IMR-90 (cell line): ENCODE measurements at regions not wholly inside any gene's neighbourhood (a gene's known extent, or its start where the extent isn't known, plus 50 kb on each side); places are given as distances from the start of the nearest gene placed in this dataset.

Experiments
- ATAC-seq: fragments of 200-7000 bp; cut with Tn5 transposase; 2 replicates; pipeline ENCODE4 v1.9.1; 2020; ENCODE audit warnings: low read depth, mild to moderate bottlenecking, moderate library complexity
- BruUV-seq: library from RNA; stranded (reverse); fragments of 400-500 nt; replicated peaks from 2 replicates; lab custom pipeline; 2021; lab: Mats Ljungman, UMichigan
- CTCF ChIA-PET: fragments of 300-600 bp; formaldehyde crosslinking; extraction: SDS; loops from one replicate; lab custom pipeline; 2021; ENCODE audit warnings: antibody characterized with exemption; lab: Yijun Ruan, JAX
- POLR2A ChIA-PET: fragments of 300-600 bp; sonication (Branson Sonifier 250); formaldehyde crosslinking; loops from one replicate; lab custom pipeline; 2022; ENCODE audit warnings: antibody characterized with exemption; ENCODE audit not compliant: unreplicated experiment; lab: Charles Lee
- DNase-seq: peaks from one replicate; pipeline ENCODE4 v3.0.0; 2013
- H2AFZ ChIP-seq: replicated peaks from 2 replicates; pipeline ENCODE3; 2013; ENCODE audit warnings: low read length, mild to moderate bottlenecking; ENCODE audit not compliant: poor library complexity
- H2AK5ac ChIP-seq: 2 replicates; pipeline ENCODE4 v1.6.1; 2013; ENCODE audit warnings: low read depth, low read length, inconsistent platforms
- H2AK9ac ChIP-seq: replicated peaks from 2 replicates; pipeline ENCODE3; 2013; ENCODE audit warnings: mild to moderate bottlenecking, low read depth, low read length, moderate library complexity; ENCODE audit not compliant: poor library complexity
- H2BK120ac ChIP-seq: 2 replicates; pipeline ENCODE4 v1.6.1; 2013; ENCODE audit warnings: low read depth, low read length, inconsistent platforms
- H2BK15ac ChIP-seq: 3 replicates; pipeline ENCODE4 v1.6.1; 2013; ENCODE audit warnings: low read depth, low read length, inconsistent platforms
- H2BK20ac ChIP-seq: 2 replicates; pipeline ENCODE4 v1.6.1; 2013; ENCODE audit warnings: low read depth, mild to moderate bottlenecking, inconsistent platforms, low read length, moderate library complexity
- H2BK5ac ChIP-seq: 2 replicates; pipeline ENCODE4 v1.6.1; 2013; ENCODE audit warnings: mild to moderate bottlenecking, low read depth, low read length, inconsistent platforms; ENCODE audit not compliant: poor library complexity, severe bottlenecking
- H3K14ac ChIP-seq: replicated peaks from 2 replicates; pipeline ENCODE4 v1.6.1; 2013; ENCODE audit warnings: low read depth, low read length, inconsistent platforms
- H3K18ac ChIP-seq: 2 replicates; pipeline ENCODE4 v1.6.1; 2013; ENCODE audit warnings: low read depth, low read length, control low read depth
- H3K23ac ChIP-seq: 2 replicates; pipeline ENCODE4 v1.6.1; 2013; ENCODE audit warnings: low read depth, low read length, inconsistent platforms
- H3K27ac ChIP-seq: 2 replicates; pipeline ENCODE4 v1.5.1; 2013; ENCODE audit warnings: mild to moderate bottlenecking, control low read depth, low read length; ENCODE audit not compliant: insufficient read depth
- H3K27me3 ChIP-seq: 2 replicates; pipeline ENCODE4 v1.6.1; 2013; ENCODE audit warnings: low read length; ENCODE audit not compliant: control insufficient read depth, insufficient read depth
- H3K36me3 ChIP-seq: 2 replicates; pipeline ENCODE4 v1.6.1; 2013; ENCODE audit warnings: low read length, mixed read lengths; ENCODE audit not compliant: control insufficient read depth, insufficient read depth
- H3K4ac ChIP-seq: 2 replicates; pipeline ENCODE4 v1.6.1; 2013; ENCODE audit warnings: low read depth, low read length, inconsistent platforms
- H3K4me1 ChIP-seq: 2 replicates; pipeline ENCODE4 v1.6.1; 2013; ENCODE audit warnings: low read length, mixed read lengths; ENCODE audit not compliant: control insufficient read depth, insufficient read depth
- H3K4me2 ChIP-seq: 2 replicates; pipeline ENCODE4 v1.6.1; 2013; ENCODE audit warnings: low read depth, mild to moderate bottlenecking, control low read depth, low read length, moderate library complexity
- H3K4me3 ChIP-seq: 2 replicates; pipeline ENCODE4 v1.5.1; 2013; ENCODE audit warnings: low read depth, mild to moderate bottlenecking, control low read depth, low read length, moderate library complexity; ENCODE audit not compliant: insufficient read depth
- H3K56ac ChIP-seq: 2 replicates; pipeline ENCODE4 v1.6.1; 2013; ENCODE audit warnings: low read length, inconsistent platforms; ENCODE audit not compliant: insufficient read depth; ENCODE audit errors: extremely low read depth
- H3K79me1 ChIP-seq, 2 experiments: 2 replicates each; pipeline ENCODE4 v1.6.1; 2013; ENCODE audit warnings: low read length in 2 of 2, inconsistent platforms in 1 of 2, low read depth in 1 of 2
- H3K9ac ChIP-seq: 2 replicates; pipeline ENCODE4 v1.6.1; 2013; ENCODE audit warnings: low read depth, low read length, control low read depth
- H3K9me1 ChIP-seq: 2 replicates; pipeline ENCODE4 v1.6.1; 2013; ENCODE audit warnings: low read length, inconsistent platforms; ENCODE audit not compliant: insufficient read depth
- H3K9me3 ChIP-seq: 2 replicates; pipeline ENCODE4 v1.6.1; 2013; ENCODE audit warnings: low read length; ENCODE audit not compliant: control insufficient read depth, insufficient read depth
- H4K20me1 ChIP-seq: 2 replicates; pipeline ENCODE4 v1.6.1; 2013; ENCODE audit warnings: low read length, inconsistent platforms; ENCODE audit not compliant: insufficient read depth
- H4K5ac ChIP-seq: 2 replicates; pipeline ENCODE4 v1.6.1; 2013; ENCODE audit warnings: mild to moderate bottlenecking, low read depth, low read length, control low read depth
- H4K8ac ChIP-seq, 2 experiments: 2 replicates each; pipeline ENCODE4 v1.6.1; 2013; ENCODE audit warnings: low read depth in 2 of 2, low read length in 2 of 2, control low read depth in 1 of 2, inconsistent platforms in 1 of 2
- H4K91ac ChIP-seq: 2 replicates; pipeline ENCODE4 v1.6.1; 2013; ENCODE audit warnings: low read depth, low read length, inconsistent platforms; ENCODE audit not compliant: insufficient read depth
- BHLHE40 ChIP-seq: fragments of 150-350 bp; IDR thresholded peaks from 2 replicates; pipeline ENCODE4 v1.6.1; 2016; ENCODE audit warnings: mild to moderate bottlenecking, low read depth, low read length
- CEBPB ChIP-seq: IDR thresholded peaks from 2 replicates; pipeline ENCODE4 v1.6.1; 2012; ENCODE audit warnings: low read depth, low read length, improper control_type of control experiment
- CHD1 ChIP-seq: IDR thresholded peaks from 2 replicates; pipeline ENCODE4 v1.6.1; 2012; ENCODE audit warnings: low read depth, low read length, improper control_type of control experiment
- ELK1 ChIP-seq: fragments of 150-350 bp; IDR thresholded peaks from 2 replicates; pipeline ENCODE4 v1.6.1; 2016; ENCODE audit warnings: low read depth, mild to moderate bottlenecking, low read length, moderate library complexity, borderline replicate concordance
- FOS ChIP-seq: fragments of 150-350 bp; IDR thresholded peaks from 2 replicates; pipeline ENCODE4 v1.6.1; 2016; ENCODE audit warnings: low read depth, low read length
- MAFK ChIP-seq: IDR thresholded peaks from 2 replicates; pipeline ENCODE4 v1.6.1; 2012; ENCODE audit warnings: low read depth, low read length, improper control_type of control experiment
- MAZ ChIP-seq: IDR thresholded peaks from 2 replicates; pipeline ENCODE4 v1.6.1; 2012; ENCODE audit warnings: low read depth, mild to moderate bottlenecking, low read length, improper control_type of control experiment, moderate library complexity, borderline replicate concordance
- MXI1 ChIP-seq: IDR thresholded peaks from 2 replicates; pipeline ENCODE4 v1.6.1; 2012; ENCODE audit warnings: low read depth, mild to moderate bottlenecking, low read length, moderate library complexity, borderline replicate concordance
- NFE2L2 ChIP-seq: fragments of 150-350 bp; IDR thresholded peaks from 2 replicates; pipeline ENCODE4 v1.6.1; 2016; ENCODE audit warnings: low read depth, mild to moderate bottlenecking, low read length
- POLR2A ChIP-seq: IDR thresholded peaks from 2 replicates; pipeline ENCODE4 v1.6.1; 2012; ENCODE audit warnings: mild to moderate bottlenecking, low read depth, low read length
- RAD21 ChIP-seq: IDR thresholded peaks from 2 replicates; pipeline ENCODE4 v1.6.1; 2012; ENCODE audit warnings: low read length, improper control_type of control experiment
- RCOR1 ChIP-seq: IDR thresholded peaks from 2 replicates; pipeline ENCODE4 v1.6.1; 2012; ENCODE audit warnings: mild to moderate bottlenecking, low read length, improper control_type of control experiment; ENCODE audit not compliant: insufficient replicate concordance
- RFX5 ChIP-seq: IDR thresholded peaks from 2 replicates; pipeline ENCODE4 v1.8.0; 2012; ENCODE audit warnings: low read depth, mild to moderate bottlenecking, low read length, moderate library complexity
- SMC3 ChIP-seq: fragments of 150-350 bp; IDR thresholded peaks from 2 replicates; pipeline ENCODE4 v1.6.1; 2016; ENCODE audit warnings: low read depth, mild to moderate bottlenecking, antibody characterized with exemption, low read length, moderate library complexity
- WGBS, 2 experiments: methylation state at CpG; one replicate each; pipeline versions ENCODE4 v1.1.5 to v1.1.7; 2013; ENCODE audit warnings: missing lambda C conversion rate in 2 of 2; ENCODE audit not compliant: insufficient read length in 1 of 2; ENCODE audit errors: extremely low coverage in 2 of 2; 5-methylcytosine and 5-hydroxymethylcytosine counted together
- dilution Hi-C: fragments of 300-500 bp; cut with HindIII; formaldehyde crosslinking; loops from one replicate; pipeline ENCODE4 v1.14.3; 2018; ENCODE audit warnings: low sequenced_read_pairs; ENCODE audit not compliant: unreplicated experiment
- in situ Hi-C: fragments of 300-500 bp; cut with MboI; formaldehyde crosslinking; loops from 3 replicates; pipeline ENCODE4 v1.14.3; 2019; ENCODE audit warnings: low sequenced_read_pairs, inconsistent platforms, mixed read lengths
- intact Hi-C: fragments of 100-400 bp; cut with micrococcal nuclease; formaldehyde crosslinking; loops from 2 replicates; pipeline ENCODE4 v1.10.0; 2022
- TF ChIP-seq, protein P1 (sequence below): fragments of 150-350 bp; IDR thresholded peaks from 2 replicates; pipeline ENCODE4 v1.6.1; 2017; ENCODE audit warnings: mild to moderate bottlenecking, antibody characterized with exemption, low read length, low read depth
- TF ChIP-seq, protein P2 (sequence below): conservative IDR thresholded peaks from 2 replicates; pipeline ENCODE4 v1.5.1; 2012; ENCODE audit warnings: mild to moderate bottlenecking, low read depth, low read length, improper control_type of control experiment

DNA sequence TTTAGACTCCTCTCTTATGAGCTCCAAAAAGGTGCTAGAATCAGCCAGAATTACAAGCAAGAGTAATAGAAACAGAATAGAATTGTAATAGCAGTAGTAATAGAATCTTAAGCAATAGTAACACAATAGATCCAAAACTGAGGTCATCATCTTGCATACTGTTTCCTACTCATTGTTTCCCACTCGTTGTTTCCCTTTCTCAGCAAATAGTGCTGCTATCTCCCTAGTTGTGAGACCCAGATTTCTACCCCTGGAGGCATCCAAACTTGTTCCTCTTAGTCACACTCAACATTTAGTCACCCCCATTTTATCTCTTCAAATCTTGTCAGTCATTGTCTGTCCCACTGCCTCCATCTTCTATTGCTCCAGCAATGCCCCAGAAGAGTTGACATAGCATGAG, 356.9 kb upstream of the MARCKS start:
- ATAC-seq (no peak), DNase-seq (no peak)
- Histone ChIP-seq H3K27me3 (no peaks in the 10 kb centered on the region), H3K9me1 (no peaks in the 10 kb centered on the region; the same call in 1 of the 2 replicates), H3K14ac (no peak overlapping the region), H2BK120ac (no peak overlapping the region), H3K36me3 (no peaks in the 10 kb centered on the region), H2BK20ac (no peak overlapping the region), H3K79me1 (no peaks in the 10 kb centered on the region), H3K9me3 (no peaks in the 10 kb centered on the region), H3K18ac (no peak overlapping the region), H4K20me1 (no peaks in the 10 kb centered on the region), H2AK5ac (no peak overlapping the region), H3K56ac (no peak overlapping the region), H3K4me2 (no peak overlapping the region), H3K27ac (no peak overlapping the region), H3K23ac (no peak overlapping the region), H2BK15ac (no peak overlapping the region), H2BK5ac (no peak overlapping the region), H3K9ac (no peak overlapping the region), H3K4me1 (peaks cover 2% of the 10 kb centered on the region; the same call in 1 of the 2 replicates), H3K4ac (no peak overlapping the region), H4K91ac (no peak overlapping the region), H3K4me3 (no peak overlapping the region), H4K5ac (no peak overlapping the region), H2AK9ac (no peak overlapping the region), H4K8ac (no peak overlapping the region), H2AFZ (no peak overlapping the region)
- ChIA-PET POLR2A (no interaction called here), CTCF (no interaction called here)
- in situ Hi-C loops, result no loop called here
- intact Hi-C loops, result no loop called here
- dilution Hi-C loops, result no loop called here
- WGBS, 2 experiments, result 57% methylated on average over 1 of the region's 1 CpG; no CpG with 5 or more reads in 1 of the 2 experiments
- TF ChIP-seq SMC3 (no peak), MXI1 (no peak), CHD1 (no peak), MAFK (no peak), ELK1 (no peak), BHLHE40 (no peak), FOS (no peak), NFE2L2 (no peak), RAD21 (no peak), CEBPB (no peak), RFX5 (no peak), POLR2A (no peak), RCOR1 (no peak), MAZ (no peak)
- TF ChIP-seq, protein P1, sequence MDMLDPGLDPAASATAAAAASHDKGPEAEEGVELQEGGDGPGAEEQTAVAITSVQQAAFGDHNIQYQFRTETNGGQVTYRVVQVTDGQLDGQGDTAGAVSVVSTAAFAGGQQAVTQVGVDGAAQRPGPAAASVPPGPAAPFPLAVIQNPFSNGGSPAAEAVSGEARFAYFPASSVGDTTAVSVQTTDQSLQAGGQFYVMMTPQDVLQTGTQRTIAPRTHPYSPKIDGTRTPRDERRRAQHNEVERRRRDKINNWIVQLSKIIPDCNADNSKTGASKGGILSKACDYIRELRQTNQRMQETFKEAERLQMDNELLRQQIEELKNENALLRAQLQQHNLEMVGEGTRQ, result no peak
- TF ChIP-seq, protein P2, sequence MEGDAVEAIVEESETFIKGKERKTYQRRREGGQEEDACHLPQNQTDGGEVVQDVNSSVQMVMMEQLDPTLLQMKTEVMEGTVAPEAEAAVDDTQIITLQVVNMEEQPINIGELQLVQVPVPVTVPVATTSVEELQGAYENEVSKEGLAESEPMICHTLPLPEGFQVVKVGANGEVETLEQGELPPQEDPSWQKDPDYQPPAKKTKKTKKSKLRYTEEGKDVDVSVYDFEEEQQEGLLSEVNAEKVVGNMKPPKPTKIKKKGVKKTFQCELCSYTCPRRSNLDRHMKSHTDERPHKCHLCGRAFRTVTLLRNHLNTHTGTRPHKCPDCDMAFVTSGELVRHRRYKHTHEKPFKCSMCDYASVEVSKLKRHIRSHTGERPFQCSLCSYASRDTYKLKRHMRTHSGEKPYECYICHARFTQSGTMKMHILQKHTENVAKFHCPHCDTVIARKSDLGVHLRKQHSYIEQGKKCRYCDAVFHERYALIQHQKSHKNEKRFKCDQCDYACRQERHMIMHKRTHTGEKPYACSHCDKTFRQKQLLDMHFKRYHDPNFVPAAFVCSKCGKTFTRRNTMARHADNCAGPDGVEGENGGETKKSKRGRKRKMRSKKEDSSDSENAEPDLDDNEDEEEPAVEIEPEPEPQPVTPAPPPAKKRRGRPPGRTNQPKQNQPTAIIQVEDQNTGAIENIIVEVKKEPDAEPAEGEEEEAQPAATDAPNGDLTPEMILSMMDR, result no peak
- BruUV-seq, result no TSS peak
